Gastroesophageal sphincter (tissue), 3 donors: ENCODE measurements at regions not wholly inside any gene's neighbourhood (a gene's known extent, or its start where the extent isn't known, plus 50 kb on each side); places are given as distances from the start of the nearest gene placed in this dataset.

Experiments used
- CTCF ChIP-seq, 4 experiments: fragments of 200-600 bp in 2 of 4; fragments of 450-650 bp in 2 of 4; sonication (generic) in 1 of 4; IDR thresholded peaks; one replicate each; pipeline ENCODE4 v1.5.1; 2017 to 2019; ENCODE audit warnings: antibody characterized with exemption in 4 of 4, mild to moderate bottlenecking in 2 of 4, moderate library complexity in 2 of 4
- POLR2A ChIP-seq, 2 donors: fragments of 450-650 bp; IDR thresholded peaks; one replicate each; pipeline ENCODE4 v1.6.1; 2017; ENCODE audit warnings: antibody characterized with exemption in 2 of 2, mild to moderate bottlenecking in 2 of 2, moderate library complexity in 1 of 2

GRCh38 chr5:125219710-125220109, 473.3 kb upstream of the ZNF608 start:
- TF ChIP-seq CTCF (IDR thresholded peaks at IDR 0.05) (no peak), POLR2A (IDR thresholded peaks at IDR 0.05) (no peak)
